H9 (cell line): ENCODE measurements at regions not wholly inside any gene's neighbourhood (a gene's known extent, or its start where the extent isn't known, plus 50 kb on each side); places are given as distances from the start of the nearest gene placed in this dataset.

Experiments used
- DNase-seq: peaks from one replicate; pipeline ENCODE4 v3.0.0-alpha.2; 2017
- H2AFZ ChIP-seq: one replicate; pipeline ENCODE4 v1.6.1; 2013; ENCODE audit warnings: mild to moderate bottlenecking, low read length, control low read depth, moderate library complexity
- H2AK5ac ChIP-seq: 2 replicates; pipeline ENCODE4 v1.6.1; 2013; ENCODE audit warnings: low read length, control low read depth, mixed read lengths; ENCODE audit not compliant: insufficient read length
- H2BK120ac ChIP-seq: one replicate; pipeline ENCODE4 v1.6.1; 2013; ENCODE audit warnings: low read depth, mild to moderate bottlenecking, low read length, control low read depth, inconsistent platforms; ENCODE audit not compliant: poor library complexity, severe bottlenecking
- H2BK12ac ChIP-seq: 2 replicates; pipeline ENCODE4 v1.6.1; 2013; ENCODE audit warnings: low read length, control low read depth, mixed read lengths, low read depth; ENCODE audit not compliant: insufficient read length
- H2BK15ac ChIP-seq: 2 replicates; pipeline ENCODE4 v1.6.1; 2013; ENCODE audit warnings: low read depth, low read length, control low read depth
- H2BK20ac ChIP-seq: one replicate; pipeline ENCODE4 v1.6.1; 2013; ENCODE audit warnings: low read depth, mild to moderate bottlenecking, low read length, control low read depth, inconsistent platforms; ENCODE audit not compliant: poor library complexity, severe bottlenecking
- H2BK5ac ChIP-seq: 2 replicates; pipeline ENCODE4 v1.6.1; 2013; ENCODE audit warnings: low read length, control low read depth, mixed read lengths; ENCODE audit not compliant: insufficient read length
- H3K14ac ChIP-seq: 2 replicates; pipeline ENCODE4 v1.6.1; 2013; ENCODE audit warnings: low read length, control low read depth; ENCODE audit not compliant: insufficient read depth
- H3K18ac ChIP-seq: 2 replicates; pipeline ENCODE4 v1.6.1; 2013; ENCODE audit warnings: low read depth, mild to moderate bottlenecking, mixed read lengths, low read length, control low read depth; ENCODE audit not compliant: insufficient read length
- H3K23ac ChIP-seq: 2 replicates; pipeline ENCODE4 v1.6.1; 2013; ENCODE audit warnings: low read length, control low read depth, mixed read lengths, low read depth; ENCODE audit not compliant: insufficient read length
- H3K23me2 ChIP-seq: 2 replicates; pipeline ENCODE4 v1.6.1; 2013; ENCODE audit warnings: low read depth, mild to moderate bottlenecking, mixed read lengths, low read length, control low read depth; ENCODE audit not compliant: insufficient read length, poor library complexity, severe bottlenecking
- H3K27ac ChIP-seq: 2 replicates; pipeline ENCODE4 v1.5.1; 2013; ENCODE audit warnings: low read length, control low read depth, mixed read lengths, low read depth; ENCODE audit not compliant: insufficient read length
- H3K27me3 ChIP-seq: 2 replicates; pipeline ENCODE4 v1.6.1; 2013; ENCODE audit warnings: low read length, control low read depth, inconsistent platforms; ENCODE audit not compliant: insufficient read depth
- H3K4ac ChIP-seq: 2 replicates; pipeline ENCODE4 v1.6.1; 2013; ENCODE audit warnings: low read depth, mild to moderate bottlenecking, control low read depth, inconsistent platforms, low read length, moderate library complexity
- H3K4me1 ChIP-seq: 2 replicates; pipeline ENCODE4 v1.6.1; 2013; ENCODE audit warnings: low read length, control low read depth, inconsistent platforms; ENCODE audit not compliant: insufficient read depth
- H3K4me2 ChIP-seq: 2 replicates; pipeline ENCODE4 v1.6.1; 2013; ENCODE audit warnings: low read length, control low read depth, mixed read lengths; ENCODE audit not compliant: insufficient read length, insufficient read depth
- H3K56ac ChIP-seq: 2 replicates; pipeline ENCODE4 v1.6.1; 2013; ENCODE audit warnings: low read depth, mild to moderate bottlenecking, mixed read lengths, low read length, control low read depth; ENCODE audit not compliant: insufficient read length
- H3K79me1 ChIP-seq: 2 replicates; pipeline ENCODE4 v1.6.1; 2013; ENCODE audit warnings: low read depth, mild to moderate bottlenecking, moderate library complexity, low read length, control low read depth, inconsistent platforms; ENCODE audit not compliant: insufficient read depth, poor library complexity, severe bottlenecking
- H3K79me2 ChIP-seq: 2 replicates; pipeline ENCODE4 v1.6.1; 2013; ENCODE audit warnings: low read length, control low read depth, inconsistent platforms; ENCODE audit not compliant: insufficient read depth
- H3K9ac ChIP-seq: 2 replicates; pipeline ENCODE4 v1.6.1; 2013; ENCODE audit warnings: low read length, control low read depth, mixed read lengths; ENCODE audit not compliant: insufficient read length; ENCODE audit errors: extremely low read depth
- H3K9me3 ChIP-seq: one replicate; pipeline ENCODE4 v1.6.1; 2013; ENCODE audit warnings: low read depth, low read length, inconsistent platforms; ENCODE audit not compliant: control insufficient read depth
- H3T11ph ChIP-seq: one replicate; pipeline ENCODE4 v1.6.1; 2013; ENCODE audit warnings: mild to moderate bottlenecking, low read length, control low read depth, inconsistent platforms
- H4K20me1 ChIP-seq: one replicate; pipeline ENCODE4 v1.6.1; 2013; ENCODE audit not compliant: control insufficient read depth, insufficient read length, insufficient read depth
- H4K5ac ChIP-seq: 2 replicates; pipeline ENCODE4 v1.6.1; 2013; ENCODE audit warnings: low read depth, mild to moderate bottlenecking, mixed read lengths, low read length, control low read depth; ENCODE audit not compliant: insufficient read length
- H4K8ac ChIP-seq: replicated peaks from 2 replicates; pipeline ENCODE4 v1.6.1; 2013; ENCODE audit warnings: low read length, control low read depth, mixed read lengths, low read depth; ENCODE audit not compliant: insufficient read length
- H4K91ac ChIP-seq: 2 replicates; pipeline ENCODE4 v1.6.1; 2013; ENCODE audit warnings: low read depth, mild to moderate bottlenecking, moderate library complexity, mixed read lengths, low read length, control low read depth; ENCODE audit not compliant: insufficient read length
- H3K27ac Mint-ChIP-seq, 3 experiments: 2 replicates in 2 of 3; 3 replicates in 1 of 3; pipeline ENCODE4 v1.8.0; 2020 to 2021; ENCODE audit warnings: mixed read lengths in 3 of 3, mild to moderate bottlenecking in 1 of 3, moderate library complexity in 1 of 3
- H3K27me3 Mint-ChIP-seq: 2 replicates; pipeline ENCODE4 v1.8.0; 2021; ENCODE audit warnings: low read depth, mild to moderate bottlenecking, moderate library complexity, mixed read lengths
- H3K36me3 Mint-ChIP-seq, 3 experiments: 2 replicates in 2 of 3; 3 replicates in 1 of 3; pipeline ENCODE4 v1.8.0; 2020 to 2021; ENCODE audit warnings: low read depth in 3 of 3, mixed read lengths in 3 of 3; ENCODE audit not compliant: insufficient read depth in 1 of 3
- H3K4me1 Mint-ChIP-seq, 2 experiments: 2 replicates each; pipeline ENCODE4 v1.8.0; 2020; ENCODE audit warnings: mixed read lengths in 2 of 2
- H3K4me3 Mint-ChIP-seq, 2 experiments: 2 replicates in 1 of 2; 3 replicates in 1 of 2; pipeline ENCODE4 v1.8.0; 2020 to 2021; ENCODE audit warnings: mild to moderate bottlenecking in 2 of 2, mixed read lengths in 2 of 2, moderate library complexity in 1 of 2
- H3K9me3 Mint-ChIP-seq, 2 experiments: 2 replicates in 1 of 2; 3 replicates in 1 of 2; pipeline ENCODE4 v1.8.0; 2020; ENCODE audit warnings: mild to moderate bottlenecking in 2 of 2, mixed read lengths in 2 of 2, moderate library complexity in 1 of 2
- WGBS: extraction: QIAGEN DNeasy Blood & Tissue Kit; methylation state at CpG from one replicate; pipeline ENCODE4 v1.1.7; 2013; ENCODE audit warnings: missing lambda C conversion rate, low lambda C conversion rate, mixed read lengths; ENCODE audit not compliant: insufficient read length; ENCODE audit errors: extremely low coverage; 5-methylcytosine and 5-hydroxymethylcytosine counted together
- TF ChIP-seq, protein P1 (sequence below): fragments of 200-600 bp; sonication (generic); conservative IDR thresholded peaks from 3 replicates; pipeline ENCODE4 v1.8.0; 2021; ENCODE audit warnings: antibody characterized with exemption, mild to moderate bottlenecking

GRCh38 chr10:70958396-70958795 lies 70.0 kb upstream of the PCBD1 start:
- H3K9ac ChIP-seq = no peak overlapping the region
- no peak for DNase-seq
- H3T11ph ChIP-seq = no peak overlapping the region
- no peaks in the 10 kb centered on the region for H3K9me3 ChIP-seq
- H2BK120ac ChIP-seq = no peak overlapping the region
- Mint-ChIP-seq H3K27ac (no peak overlapping the region), H3K9me3 (no peaks in the 10 kb centered on the region), H3K27me3 (peaks cover 25% of the 10 kb centered on the region), H3K4me1 (peaks cover 6 to 9% of the 10 kb centered on the region in 2 experiments; a peak in 3 of 4 replicates), H3K36me3 (no peaks in the 10 kb centered on the region), H3K4me3 (no peak overlapping the region)
- no peak overlapping the region for H2BK12ac ChIP-seq
- H3K14ac ChIP-seq = no peak overlapping the region
- H2BK20ac ChIP-seq = no peak overlapping the region
- no peak overlapping the region for H3K56ac ChIP-seq
- H4K20me1 ChIP-seq = no peaks in the 10 kb centered on the region
- no peak overlapping the region for H3K23ac ChIP-seq
- H3K18ac ChIP-seq = no peak overlapping the region
- H2BK5ac ChIP-seq = no peak overlapping the region
- H4K5ac ChIP-seq = no peak overlapping the region
- no peaks in the 10 kb centered on the region for H3K23me2 ChIP-seq
- no CpG with 5 or more reads among the region's 3 CpGs for WGBS
- no peak overlapping the region for H2AFZ ChIP-seq
- H4K91ac ChIP-seq = no peak overlapping the region
- no peak overlapping the region for H3K27ac ChIP-seq
- H2BK15ac ChIP-seq = no peak overlapping the region
- no peak overlapping the region for H2AK5ac ChIP-seq
- TF ChIP-seq, protein P1, sequence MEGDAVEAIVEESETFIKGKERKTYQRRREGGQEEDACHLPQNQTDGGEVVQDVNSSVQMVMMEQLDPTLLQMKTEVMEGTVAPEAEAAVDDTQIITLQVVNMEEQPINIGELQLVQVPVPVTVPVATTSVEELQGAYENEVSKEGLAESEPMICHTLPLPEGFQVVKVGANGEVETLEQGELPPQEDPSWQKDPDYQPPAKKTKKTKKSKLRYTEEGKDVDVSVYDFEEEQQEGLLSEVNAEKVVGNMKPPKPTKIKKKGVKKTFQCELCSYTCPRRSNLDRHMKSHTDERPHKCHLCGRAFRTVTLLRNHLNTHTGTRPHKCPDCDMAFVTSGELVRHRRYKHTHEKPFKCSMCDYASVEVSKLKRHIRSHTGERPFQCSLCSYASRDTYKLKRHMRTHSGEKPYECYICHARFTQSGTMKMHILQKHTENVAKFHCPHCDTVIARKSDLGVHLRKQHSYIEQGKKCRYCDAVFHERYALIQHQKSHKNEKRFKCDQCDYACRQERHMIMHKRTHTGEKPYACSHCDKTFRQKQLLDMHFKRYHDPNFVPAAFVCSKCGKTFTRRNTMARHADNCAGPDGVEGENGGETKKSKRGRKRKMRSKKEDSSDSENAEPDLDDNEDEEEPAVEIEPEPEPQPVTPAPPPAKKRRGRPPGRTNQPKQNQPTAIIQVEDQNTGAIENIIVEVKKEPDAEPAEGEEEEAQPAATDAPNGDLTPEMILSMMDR = no peak
- no peak overlapping the region for H3K4me2 ChIP-seq
- H3K79me1 ChIP-seq = no peaks in the 10 kb centered on the region
- no peak overlapping the region for H4K8ac ChIP-seq
- H3K4me1 ChIP-seq = no peaks in the 10 kb centered on the region
- no peaks in the 10 kb centered on the region for H3K79me2 ChIP-seq
- no peak overlapping the region for H3K4ac ChIP-seq
- no peaks in the 10 kb centered on the region for H3K27me3 ChIP-seq
